22Rv1 (cell line): ENCODE measurements at regions not wholly inside any gene's neighbourhood (a gene's known extent, or its start where the extent isn't known, plus 50 kb on each side); places are given as distances from the start of the nearest gene placed in this dataset.

ENCODE experiments used
- H3K27ac ChIP-seq: fragments of 450-650 bp; 2 replicates; pipeline ENCODE4 v1.5.1; 2017
- CTCF ChIP-seq: fragments of 450-650 bp; IDR thresholded peaks from 2 replicates; pipeline ENCODE4 v1.5.1; 2017; ENCODE audit warnings: mild to moderate bottlenecking
- ZFX ChIP-seq: fragments of 450-650 bp; IDR thresholded peaks from 2 replicates; pipeline ENCODE4 v1.6.1; 2017; ENCODE audit warnings: antibody characterized with exemption, borderline replicate concordance

- TF ChIP-seq CTCF (no peak), ZFX (no peak)
- H3K27ac ChIP-seq: no peak overlapping the region
These were observed 86.2 kb downstream of the ZNF365 start for GRCh38 chr10:62460393-62460792.

- H3K27ac ChIP-seq: no peak overlapping the region
- no peak for TF ChIP-seq CTCF
- no peak for TF ChIP-seq ZFX
These were observed 87.0 kb downstream of the ZNF365 start for GRCh38 chr10:62461120-62461519.

- no peak for TF ChIP-seq ZFX
- no peak for TF ChIP-seq CTCF
These were observed 88.3 kb downstream of the ZNF365 start for GRCh38 chr10:62462461-62462860.

GRCh38 chr10:62463364-62463763 lies 89.2 kb downstream of the ZNF365 start:
- no peak for TF ChIP-seq ZFX
- TF ChIP-seq CTCF: no peak
- H3K27ac ChIP-seq: no peak overlapping the region

More at GRCh38 chr10:62462461-62462860, 88.3 kb downstream of the ZNF365 start:
- H3K27ac ChIP-seq: no peak overlapping the region

GRCh38 chr10:62464308-62464707 lies 90.1 kb downstream of the ZNF365 start:
- no peak for TF ChIP-seq CTCF
- no peak for TF ChIP-seq ZFX
- no peak overlapping the region for H3K27ac ChIP-seq

- no peak for TF ChIP-seq CTCF
- no peak for TF ChIP-seq ZFX
- no peak overlapping the region for H3K27ac ChIP-seq
These were observed 92.4 kb downstream of the ZNF365 start for GRCh38 chr10:62466590-62466989.

GRCh38 chr10:62467527-62467926 lies 93.4 kb downstream of the ZNF365 start:
- TF ChIP-seq ZFX: no peak
- TF ChIP-seq CTCF: no peak
- H3K27ac ChIP-seq: no peak overlapping the region
